Activated CD8-positive, alpha-beta memory T cell treated with anti-CD3 and anti-CD28 coated beads, Interleukin-2, amount 50 U/mL, for 4 hours (primary cell): ENCODE measurements at regions not wholly inside any gene's neighbourhood (a gene's known extent, or its start where the extent isn't known, plus 50 kb on each side); places are given as distances from the start of the nearest gene placed in this dataset.

Source experiments
- DNase-seq: peaks from one replicate; pipeline ENCODE4 v3.0.0-alpha.2; 2020

- no peak for DNase-seq
Measured at GRCh38 chr2:106572541-106573450, 85.6 kb downstream of the CD8B2 start.

DNA sequence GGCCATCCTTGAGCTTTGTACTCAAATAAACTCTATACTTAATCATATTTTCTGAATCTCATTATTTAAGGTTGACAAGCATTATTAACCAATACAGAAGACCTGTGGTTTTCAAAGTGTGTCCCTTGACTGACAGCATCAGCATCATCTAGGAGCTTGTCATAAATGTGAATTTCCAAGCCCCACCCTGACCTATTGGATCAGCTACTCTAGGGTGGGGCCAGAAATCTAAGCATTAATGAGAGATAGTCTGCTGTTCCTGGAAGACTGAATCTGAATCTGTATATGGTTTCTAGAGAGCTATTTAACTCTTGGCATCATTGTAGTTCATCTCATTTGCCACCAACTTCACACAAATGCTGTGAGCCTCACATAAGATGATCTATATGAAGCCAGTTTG, 86.6 kb downstream of the CD8B2 start:
- no peak for DNase-seq

GRCh38 chr2:106575955-106576354, 88.8 kb downstream of the CD8B2 start:
- DNase-seq: no peak

DNA sequence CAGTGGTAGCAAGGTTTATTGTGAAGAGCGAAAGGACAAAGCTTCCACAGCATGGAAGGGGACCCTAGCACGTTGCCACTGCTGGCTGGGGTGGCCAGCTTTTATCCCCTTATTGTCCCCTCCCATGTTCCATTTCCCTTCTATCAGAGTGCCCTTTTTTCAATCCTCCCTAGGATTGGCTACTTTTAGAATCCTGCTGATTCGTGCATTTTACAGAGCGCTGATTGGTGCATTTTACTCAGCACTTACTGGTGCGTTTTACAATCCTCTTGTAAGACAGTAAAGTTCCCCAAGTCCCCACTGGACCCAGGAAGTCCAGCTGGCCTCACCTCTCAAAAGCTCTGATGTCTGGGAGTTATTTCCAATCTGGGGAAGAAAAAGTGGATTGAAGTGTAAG, 90.1 kb downstream of the CD8B2 start:
- no peak for DNase-seq

- no peak for DNase-seq
Measured at GRCh38 chr2:106579750-106580197, 92.6 kb downstream of the CD8B2 start.

DNA sequence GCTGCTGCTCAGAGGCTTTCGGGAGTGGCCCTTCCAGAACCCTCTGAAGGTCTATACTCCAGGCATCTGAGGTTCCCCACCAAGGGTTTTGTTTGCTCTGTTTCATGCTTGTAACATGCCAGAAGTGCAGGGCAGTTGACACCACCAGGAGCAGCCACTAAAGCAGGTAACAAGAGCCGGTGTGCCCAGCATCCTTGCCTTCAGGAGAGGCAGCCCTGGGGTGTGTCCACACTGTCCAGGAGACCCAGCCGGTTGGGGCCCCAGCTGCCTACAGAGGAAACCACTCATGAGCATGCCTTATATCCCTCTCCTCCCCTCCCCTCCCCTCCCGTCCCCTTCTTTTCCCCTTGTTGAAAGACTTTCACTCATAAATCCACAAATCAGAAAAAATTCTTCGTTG, 93.1 kb downstream of the CD8B2 start:
- no peak for DNase-seq

DNA sequence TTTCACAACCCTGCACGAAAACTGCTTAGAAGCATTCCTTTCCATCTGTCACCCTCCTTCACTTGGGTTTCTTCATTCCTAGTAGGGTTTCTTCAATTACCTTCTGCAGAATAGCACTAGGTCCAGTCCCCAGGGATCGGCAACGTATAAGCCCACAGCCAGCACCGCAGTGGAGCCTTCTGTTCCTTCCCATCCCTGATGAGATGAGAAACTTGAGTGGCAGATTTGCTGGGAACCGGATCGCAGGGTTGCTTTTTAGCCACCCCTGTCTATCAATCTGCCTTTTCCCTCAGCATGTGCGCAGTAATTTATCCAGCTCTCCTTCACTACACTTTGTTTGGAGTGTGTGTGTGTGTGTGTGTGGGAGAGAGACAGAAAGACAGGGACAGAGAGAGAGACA, 94.2 kb downstream of the CD8B2 start:
- DNase-seq: no peak

- DNase-seq: no peak
Measured at GRCh38 chr2:106581755-106582147, 94.6 kb downstream of the CD8B2 start.

DNA sequence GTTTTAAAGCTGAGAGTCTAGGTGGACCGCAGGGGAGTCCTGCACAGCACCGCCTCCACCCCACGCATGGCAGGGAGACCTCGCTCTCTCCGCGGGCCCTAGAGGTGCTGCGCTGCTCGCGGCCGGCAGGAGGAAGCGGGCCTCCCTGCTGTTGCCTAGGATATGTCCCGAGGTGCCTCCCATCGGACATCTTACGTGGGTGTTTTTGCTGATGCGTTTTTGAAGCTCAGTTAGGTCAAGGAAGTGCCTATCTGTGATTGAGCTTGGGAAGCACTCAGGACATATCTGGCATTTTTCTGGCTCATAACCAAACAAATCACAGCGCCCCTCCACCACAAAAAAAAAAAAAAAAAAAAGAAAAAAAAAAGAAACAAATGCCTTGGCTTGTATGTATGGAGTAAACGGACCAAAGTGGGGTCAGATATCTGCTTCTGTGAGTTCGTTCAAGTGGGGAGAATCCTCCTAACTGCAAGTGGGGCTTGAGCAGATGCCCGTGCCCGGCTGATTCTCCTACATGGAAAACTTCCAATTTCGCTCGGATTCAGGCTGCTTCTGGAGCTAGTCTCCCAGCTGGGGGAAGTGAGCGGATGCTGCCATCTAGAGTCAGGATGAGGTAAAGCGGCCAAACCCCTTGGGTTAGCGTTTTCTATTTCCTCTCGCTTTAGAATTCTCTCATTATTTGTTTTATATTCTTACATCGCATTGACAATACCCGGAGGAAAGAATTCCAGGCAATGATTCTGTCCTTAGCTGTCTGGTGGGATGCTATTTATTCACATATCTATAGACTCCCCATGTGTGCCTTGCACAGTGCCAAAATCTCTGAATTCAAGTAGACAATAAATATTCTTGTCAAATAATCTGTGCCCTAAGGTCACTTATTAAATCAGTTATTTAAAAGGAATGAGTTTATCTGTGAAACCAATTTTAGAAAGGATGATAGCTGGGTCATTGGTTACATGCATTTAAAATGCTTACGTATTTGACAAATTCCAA, 95.3 kb downstream of the CD8B2 start:
- peak; percentile 55 for DNase-seq

- DNase-seq: no peak
Measured at GRCh38 chr2:106584304-106584954, 97.3 kb downstream of the CD8B2 start.

- no peak for DNase-seq
Measured at GRCh38 chr2:106596844-106597243, 109.7 kb downstream of the CD8B2 start.

- DNase-seq: no peak
Measured at GRCh38 chr2:106599540-106599939, 112.4 kb downstream of the CD8B2 start.

GRCh38 chr2:106602042-106602441, 114.9 kb downstream of the CD8B2 start:
- DNase-seq: no peak

DNA sequence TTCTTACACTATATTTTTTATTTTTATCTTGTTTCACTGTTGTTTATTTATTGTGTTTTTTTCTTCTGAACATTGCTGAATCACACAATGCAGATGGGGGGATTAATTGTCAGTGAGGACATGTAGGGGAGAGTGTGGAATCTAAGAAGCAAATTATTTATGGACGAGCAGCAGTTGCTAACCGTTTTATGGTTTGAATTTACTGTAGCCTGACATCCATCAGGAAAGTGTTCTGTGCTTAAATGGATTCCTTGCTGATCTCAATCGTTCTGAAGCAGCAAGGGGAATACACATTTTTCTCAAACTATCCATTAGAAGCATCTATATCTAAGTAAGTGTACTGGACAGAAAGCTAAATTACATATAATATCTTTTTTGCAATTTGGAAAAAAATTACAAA, 119.5 kb downstream of the CD8B2 start:
- no peak for DNase-seq

DNA sequence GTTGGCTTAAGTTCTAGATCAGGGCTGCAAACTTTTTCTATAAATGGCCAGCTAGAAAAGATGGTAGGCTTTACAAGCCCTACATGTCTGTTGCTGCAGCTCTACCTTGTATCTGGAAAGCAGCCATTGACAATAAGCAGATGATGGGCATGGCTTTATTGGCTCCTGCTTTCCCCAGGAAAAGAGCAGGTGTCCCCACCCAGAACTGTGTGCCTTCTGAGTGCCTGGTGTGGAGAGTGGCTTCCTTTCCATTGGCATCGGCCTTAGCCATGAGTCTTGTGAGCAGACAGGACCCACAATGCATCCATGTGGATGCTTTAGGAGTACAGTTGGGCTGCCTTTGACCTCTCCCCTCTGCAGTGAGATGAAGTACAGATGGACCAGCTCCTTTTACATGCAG, 120.2 kb downstream of the CD8B2 start:
- no peak for DNase-seq

DNA sequence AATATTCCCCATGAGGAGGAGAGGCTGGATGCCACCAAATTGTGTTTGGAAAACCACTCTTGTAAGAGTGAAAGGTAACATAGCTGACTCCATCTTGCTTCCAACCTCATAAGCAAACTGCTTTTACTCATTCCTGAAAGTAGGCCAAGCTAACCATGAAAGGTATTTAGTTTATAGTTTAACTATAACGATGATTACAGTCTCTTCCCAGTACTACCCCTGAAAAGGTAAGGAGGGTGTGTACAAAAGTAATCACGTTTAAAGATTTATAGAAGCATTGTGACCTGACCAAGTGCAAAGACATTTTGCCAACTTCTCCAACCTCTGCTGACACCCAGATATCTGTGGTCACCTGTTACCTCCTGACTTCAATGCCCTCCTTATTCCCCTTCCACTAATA, 122.6 kb downstream of the CD8B2 start:
- DNase-seq: no peak

- no peak for DNase-seq
Measured at GRCh38 chr2:106614511-106615291, 127.5 kb downstream of the CD8B2 start.

GRCh38 chr2:106618614-106619013, 131.4 kb downstream of the CD8B2 start:
- DNase-seq: no peak

DNA sequence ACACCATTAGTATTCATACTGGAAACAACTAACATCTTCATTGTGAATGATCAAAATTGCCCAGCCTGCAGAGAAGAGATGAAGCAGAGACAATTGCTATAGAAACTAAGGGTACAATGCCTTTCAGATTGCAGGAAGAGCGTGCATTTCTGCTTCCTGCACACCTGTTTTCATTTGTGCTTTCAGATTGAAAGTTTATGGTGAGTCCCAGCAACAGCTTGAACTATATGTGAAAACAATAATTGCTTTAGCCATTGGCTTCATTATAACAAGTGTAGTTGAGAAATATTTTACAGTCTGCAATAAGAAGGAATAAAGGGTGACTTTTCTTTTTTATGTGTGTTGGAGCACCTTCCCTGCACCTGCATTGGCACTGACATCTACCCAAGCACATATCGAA, 136.3 kb downstream of the CD8B2 start:
- DNase-seq: no peak

- no peak for DNase-seq
Measured at GRCh38 chr2:106624787-106625380, 137.7 kb downstream of the CD8B2 start.

DNA sequence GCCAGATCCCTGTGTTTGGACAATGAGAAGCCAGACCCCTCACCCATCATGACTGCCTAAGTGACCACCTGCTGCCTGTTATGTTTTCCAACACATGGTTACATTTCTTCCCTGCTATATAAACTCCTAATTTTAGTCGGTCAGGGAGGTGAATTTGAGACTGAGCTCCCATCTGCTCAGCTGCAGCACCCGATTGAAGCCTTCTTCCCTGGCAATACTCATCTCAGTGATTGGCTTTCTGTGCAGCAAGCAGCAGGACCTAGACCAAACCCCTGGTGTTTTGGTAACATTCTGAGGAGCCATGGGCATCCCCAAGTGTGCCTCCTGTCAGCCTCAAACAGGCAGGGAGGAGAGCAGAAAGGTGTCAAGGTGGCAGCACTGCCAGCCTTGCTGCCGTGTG, 141.2 kb downstream of the CD8B2 start:
- no peak for DNase-seq

DNA sequence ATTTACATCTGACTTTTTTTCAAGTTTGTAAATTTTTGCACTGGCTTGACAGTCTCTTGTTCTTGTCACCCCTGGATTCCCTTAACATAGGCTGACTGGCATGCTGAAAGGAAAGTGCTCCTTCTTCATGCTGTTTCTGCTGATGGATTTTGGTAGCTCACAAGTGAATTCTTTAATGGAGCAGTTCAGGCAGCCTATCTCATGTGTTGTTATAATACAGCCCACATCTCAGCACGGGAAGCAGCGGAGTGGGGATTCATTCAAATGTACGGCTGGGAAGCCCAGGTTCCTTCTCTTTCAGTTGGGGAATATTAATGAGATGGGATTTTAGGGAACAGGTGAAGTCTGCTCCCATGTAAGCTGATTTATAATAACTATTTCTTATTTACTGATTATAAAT, 142.8 kb downstream of the CD8B2 start:
- no peak for DNase-seq
